Upper lobe of left lung (tissue), 6 donors: ENCODE measurements at regions not wholly inside any gene's neighbourhood (a gene's known extent, or its start where the extent isn't known, plus 50 kb on each side); places are given as distances from the start of the nearest gene placed in this dataset.

Experiments
- ATAC-seq, 2 donors: fragments of 200-7000 bp; cut with Tn5 transposase; one replicate each; pipeline ENCODE4 v1.9.1; 2022; ENCODE audit warnings: mild to moderate bottlenecking in 2 of 2, moderate library complexity in 2 of 2; ENCODE audit not compliant: low FRiP score in 2 of 2
- DNase-seq, 2 donors: peaks; one replicate each; pipeline ENCODE4 v3.0.0-alpha.2; 2019 to 2020
- H3K27ac ChIP-seq, 4 donors: fragments of 200-600 bp; sonication (generic); one replicate each; pipeline ENCODE4 v1.5.1; 2016 to 2019
- H3K27me3 ChIP-seq, 4 donors: fragments of 200-600 bp; sonication (generic); one replicate each; pipeline ENCODE4 v1.5.1; 2017 to 2019
- H3K36me3 ChIP-seq, 4 donors: fragments of 200-600 bp; sonication (generic); one replicate each; pipeline ENCODE4 v1.5.1; 2016 to 2019
- H3K4me1 ChIP-seq, 4 donors: fragments of 200-600 bp; sonication (generic); one replicate each; pipeline ENCODE4 v1.5.1; 2018 to 2019
- H3K4me3 ChIP-seq, 4 donors: fragments of 200-600 bp; sonication (generic); one replicate each; pipeline ENCODE4 v1.5.1; 2017 to 2019; ENCODE audit warnings: mild to moderate bottlenecking in 2 of 4, moderate library complexity in 1 of 4
- H3K9me3 ChIP-seq, 4 donors: fragments of 200-600 bp; sonication (generic); one replicate each; pipeline ENCODE4 v1.5.1; 2018 to 2019
- CTCF ChIP-seq, 6 experiments: fragments of 450-650 bp in 4 of 6; fragments of 200-600 bp in 2 of 6; sonication (generic) in 2 of 6; IDR thresholded peaks; one replicate each; pipeline ENCODE4 v1.5.1; 2016 to 2019; ENCODE audit warnings: antibody characterized with exemption in 6 of 6
- EP300 ChIP-seq, 4 donors: sonication (generic); formaldehyde crosslinking; IDR thresholded peaks; one replicate each; pipeline ENCODE4 v1.5.1; 2017; ENCODE audit warnings: antibody characterized with exemption in 4 of 4, control low read depth in 2 of 4
- POLR2A ChIP-seq, 4 donors: fragments of 450-650 bp; IDR thresholded peaks; one replicate each; pipeline ENCODE4 v1.5.1; 2016 to 2017; ENCODE audit warnings: antibody characterized with exemption in 4 of 4, mild to moderate bottlenecking in 2 of 4
- POLR2AphosphoS5 ChIP-seq, 2 donors: sonication (generic); formaldehyde crosslinking; IDR thresholded peaks; one replicate each; pipeline ENCODE4 v1.5.1; 2017; ENCODE audit warnings: antibody characterized with exemption in 2 of 2
- WGBS, 2 donors: methylation state at CpG; one replicate each; pipeline ENCODE4 v1.1.5; 2017 to 2018; 5-methylcytosine and 5-hydroxymethylcytosine counted together
- donor health status: DM: no; HTN: no; CAD: no; lungs with moderate emphysema.
- donor health status: DM: no; HTN: yes; CAD: no; lungs with severe emphysema.

GRCh38 chr3:26428992-26429391 is 193.6 kb upstream of the LRRC3B start:
- no peaks in the 10 kb centered on the region for H3K27me3 ChIP-seq
- H3K27ac ChIP-seq, result no peak overlapping the region
- DNase-seq, result no peak
- 59 to 65% methylated on average over 2 of the region's 2 CpGs for WGBS, 2 donors
- no peak overlapping the region for H3K4me3 ChIP-seq
- ATAC-seq, result no peak
- TF ChIP-seq POLR2AphosphoS5 (IDR thresholded peaks at IDR 0.05), result no peak
- no peak for TF ChIP-seq POLR2A (IDR thresholded peaks at IDR 0.05)
- TF ChIP-seq CTCF (IDR thresholded peaks at IDR 0.05), result no peak
- no peak for TF ChIP-seq EP300 (IDR thresholded peaks at IDR 0.05)
- H3K4me1 ChIP-seq, result no peaks in the 10 kb centered on the region
- H3K9me3 ChIP-seq, result no peaks in the 10 kb centered on the region
- no peaks in the 10 kb centered on the region for H3K36me3 ChIP-seq

GRCh38 chr3:26437678-26438077 is 184.9 kb upstream of the LRRC3B start:
- WGBS, 2 donors, result 89% methylated on average over 4 of the region's 4 CpGs
- ATAC-seq (no peak), DNase-seq (no peak)
- Histone ChIP-seq H3K27me3 (no peaks in the 10 kb centered on the region), H3K9me3 (no peaks in the 10 kb centered on the region), H3K27ac (no peak overlapping the region), H3K4me3 (no peak overlapping the region), H3K36me3 (no peaks in the 10 kb centered on the region), H3K4me1 (no peaks in the 10 kb centered on the region)
- TF ChIP-seq EP300 (IDR thresholded peaks at IDR 0.05) (no peak), POLR2A (IDR thresholded peaks at IDR 0.05) (no peak), POLR2AphosphoS5 (IDR thresholded peaks at IDR 0.05) (no peak), CTCF (IDR thresholded peaks at IDR 0.05) (no peak)

GRCh38 chr3:26438325-26438940 is 184.1 kb upstream of the LRRC3B start:
- ATAC-seq (no peak), DNase-seq (no peak)
- WGBS, 2 donors, result 78 to 85% methylated on average over 4 of the region's 4 CpGs
- no peaks in the 10 kb centered on the region for H3K27me3 ChIP-seq
- TF ChIP-seq POLR2AphosphoS5 (IDR thresholded peaks at IDR 0.05) (no peak), CTCF (IDR thresholded peaks at IDR 0.05) (no peak), EP300 (IDR thresholded peaks at IDR 0.05) (no peak), POLR2A (IDR thresholded peaks at IDR 0.05) (no peak)
- H3K27ac ChIP-seq, result no peak overlapping the region
- H3K4me3 ChIP-seq, result no peak overlapping the region
- H3K4me1 ChIP-seq, result no peaks in the 10 kb centered on the region
- H3K36me3 ChIP-seq, result no peaks in the 10 kb centered on the region
- H3K9me3 ChIP-seq, result no peaks in the 10 kb centered on the region

GRCh38 chr3:26438981-26439884 is 183.3 kb upstream of the LRRC3B start:
- 60 to 63% methylated on average over 6 of the region's 6 CpGs for WGBS, 2 donors
- no peaks in the 10 kb centered on the region for H3K9me3 ChIP-seq
- H3K27ac ChIP-seq, result no peak overlapping the region
- no peak overlapping the region for H3K4me3 ChIP-seq
- no peaks in the 10 kb centered on the region for H3K36me3 ChIP-seq
- no peak for TF ChIP-seq POLR2A (IDR thresholded peaks at IDR 0.05)
- no peak for TF ChIP-seq POLR2AphosphoS5 (IDR thresholded peaks at IDR 0.05)
- no peak for TF ChIP-seq EP300 (IDR thresholded peaks at IDR 0.05)
- no peak for TF ChIP-seq CTCF (IDR thresholded peaks at IDR 0.05)
- no peak for DNase-seq
- no peaks in the 10 kb centered on the region for H3K4me1 ChIP-seq
- no peaks in the 10 kb centered on the region for H3K27me3 ChIP-seq
- no peak for ATAC-seq
